RWPE2 (cell line): ENCODE measurements at regions not wholly inside any gene's neighbourhood (a gene's known extent, or its start where the extent isn't known, plus 50 kb on each side); places are given as distances from the start of the nearest gene placed in this dataset.
A peak's percentile ranks its signal among the peaks of the same experiment; 100 is the strongest.
"Not testable (repeated sequence)": the region's sequence is repeated elsewhere in the genome, so short reads cannot be mapped to it uniquely, and the experiment has no call there.

ENCODE experiments used
- ATAC-seq: fragments of 200-7000 bp; cut with Tn5 transposase; 3 replicates; pipeline ENCODE4 v1.9.1; 2021; ENCODE audit warnings: low read depth
- DNase-seq: peaks from one replicate; pipeline ENCODE4 v3.0.0-alpha.2; 2020; ENCODE audit warnings: low spot score
- H3K27ac ChIP-seq: fragments of 450-650 bp; 2 replicates; pipeline ENCODE4 v1.5.1; 2017; ENCODE audit warnings: mild to moderate bottlenecking; ENCODE audit not compliant: poor library complexity, severe bottlenecking
- H3K27me3 ChIP-seq: fragments of 250-450 bp; sonication (Bioruptor Pico); 2 replicates; pipeline ENCODE4 v1.5.1; 2021; ENCODE audit warnings: mild to moderate bottlenecking, moderate library complexity; ENCODE audit not compliant: insufficient read depth, poor library complexity, severe bottlenecking
- H3K36me3 ChIP-seq: fragments of 250-450 bp; sonication (Bioruptor Pico); 2 replicates; pipeline ENCODE4 v1.5.1; 2020; ENCODE audit warnings: low read depth, mild to moderate bottlenecking, moderate library complexity
- H3K4me1 ChIP-seq: fragments of 250-450 bp; sonication (Bioruptor Pico); 2 replicates; pipeline ENCODE4 v1.5.1; 2021; ENCODE audit warnings: mild to moderate bottlenecking, moderate library complexity; ENCODE audit not compliant: insufficient read depth, poor library complexity, severe bottlenecking
- H3K4me3 ChIP-seq: fragments of 250-450 bp; sonication (Bioruptor Pico); 2 replicates; pipeline ENCODE4 v1.5.1; 2021; ENCODE audit warnings: mild to moderate bottlenecking, moderate library complexity; ENCODE audit not compliant: severe bottlenecking
- H3K9me3 ChIP-seq: fragments of 250-450 bp; sonication (Bioruptor Pico); 2 replicates; pipeline ENCODE4 v1.5.1; 2021; ENCODE audit warnings: mild to moderate bottlenecking, moderate library complexity; ENCODE audit not compliant: severe bottlenecking
- TF ChIP-seq, protein P1 (sequence below): fragments of 450-650 bp; IDR thresholded peaks from one replicate; pipeline ENCODE4 v1.5.1; 2017; ENCODE audit warnings: mild to moderate bottlenecking, moderate library complexity; ENCODE audit not compliant: poor library complexity, severe bottlenecking

DNA sequence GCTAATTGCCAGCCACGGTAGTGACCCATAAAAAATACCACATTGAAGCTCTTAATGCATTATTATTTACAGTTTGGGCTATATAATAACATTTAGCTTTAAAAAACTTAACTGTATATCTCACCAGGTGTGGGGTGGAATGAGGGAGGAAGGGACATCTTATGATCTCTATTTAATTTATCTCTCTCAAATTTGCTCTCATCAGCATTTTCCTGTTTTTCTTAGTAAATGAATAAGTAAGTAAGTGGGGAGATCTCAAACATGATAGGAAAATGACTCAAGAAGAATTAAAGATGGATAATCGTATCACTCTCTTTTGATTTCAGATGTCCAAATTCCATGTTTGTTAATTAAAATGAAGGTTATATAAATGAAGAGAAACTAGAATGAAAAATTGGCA lies 200.7 kb upstream of the NR3C2 start:
- no peak for ATAC-seq
- TF ChIP-seq, protein P1, sequence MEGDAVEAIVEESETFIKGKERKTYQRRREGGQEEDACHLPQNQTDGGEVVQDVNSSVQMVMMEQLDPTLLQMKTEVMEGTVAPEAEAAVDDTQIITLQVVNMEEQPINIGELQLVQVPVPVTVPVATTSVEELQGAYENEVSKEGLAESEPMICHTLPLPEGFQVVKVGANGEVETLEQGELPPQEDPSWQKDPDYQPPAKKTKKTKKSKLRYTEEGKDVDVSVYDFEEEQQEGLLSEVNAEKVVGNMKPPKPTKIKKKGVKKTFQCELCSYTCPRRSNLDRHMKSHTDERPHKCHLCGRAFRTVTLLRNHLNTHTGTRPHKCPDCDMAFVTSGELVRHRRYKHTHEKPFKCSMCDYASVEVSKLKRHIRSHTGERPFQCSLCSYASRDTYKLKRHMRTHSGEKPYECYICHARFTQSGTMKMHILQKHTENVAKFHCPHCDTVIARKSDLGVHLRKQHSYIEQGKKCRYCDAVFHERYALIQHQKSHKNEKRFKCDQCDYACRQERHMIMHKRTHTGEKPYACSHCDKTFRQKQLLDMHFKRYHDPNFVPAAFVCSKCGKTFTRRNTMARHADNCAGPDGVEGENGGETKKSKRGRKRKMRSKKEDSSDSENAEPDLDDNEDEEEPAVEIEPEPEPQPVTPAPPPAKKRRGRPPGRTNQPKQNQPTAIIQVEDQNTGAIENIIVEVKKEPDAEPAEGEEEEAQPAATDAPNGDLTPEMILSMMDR: no peak

GRCh38 chr4:148638079-148638478 lies 195.9 kb upstream of the NR3C2 start:
- H3K27me3 ChIP-seq, H3K4me1 ChIP-seq, H3K36me3 ChIP-seq, H3K9me3 ChIP-seq, DNase-seq, ATAC-seq, H3K27ac ChIP-seq, H3K4me3 ChIP-seq: not testable (repeated sequence)

More for the DNA sequence above, 200.7 kb upstream of the NR3C2 start:
- H3K9me3 ChIP-seq: no peaks in the 10 kb centered on the region
- no peaks in the 10 kb centered on the region for H3K36me3 ChIP-seq
- H3K4me3 ChIP-seq: no peak overlapping the region
- DNase-seq: no peak
- no peak overlapping the region for H3K27ac ChIP-seq
- H3K27me3 ChIP-seq: no peaks in the 10 kb centered on the region
- H3K4me1 ChIP-seq: no peaks in the 10 kb centered on the region

- H3K36me3 ChIP-seq, H3K27me3 ChIP-seq: not testable (repeated sequence)
These were observed 195.2 kb upstream of the NR3C2 start for GRCh38 chr4:148637453-148637852.

GRCh38 chr4:148634476-148634875 lies 192.3 kb upstream of the NR3C2 start:
- Histone ChIP-seq H3K27me3 (no peaks in the 10 kb centered on the region), H3K36me3 (no peaks in the 10 kb centered on the region), H3K4me1 (no peaks in the 10 kb centered on the region), H3K4me3 (no peak overlapping the region), H3K9me3 (peaks cover 4% of the 10 kb centered on the region), H3K27ac (no peak overlapping the region)
- no peak for DNase-seq
- ATAC-seq: peak; percentile 76; the same call in 2 of the 3 replicates
- TF ChIP-seq, protein P1: no peak

More at GRCh38 chr4:148637453-148637852, 195.2 kb upstream of the NR3C2 start:
- not testable (repeated sequence) for DNase-seq, H3K4me1 ChIP-seq, H3K27ac ChIP-seq, H3K9me3 ChIP-seq, H3K4me3 ChIP-seq, ATAC-seq

- H3K4me3 ChIP-seq: no peak overlapping the region
- TF ChIP-seq, protein P1: no peak
- ATAC-seq (no peak), DNase-seq (no peak)
- no peaks in the 10 kb centered on the region for H3K36me3 ChIP-seq
- H3K27me3 ChIP-seq: no peaks in the 10 kb centered on the region
- H3K4me1 ChIP-seq: no peaks in the 10 kb centered on the region
- H3K27ac ChIP-seq: no peak overlapping the region
- H3K9me3 ChIP-seq: peaks cover 4% of the 10 kb centered on the region
These were observed 191.5 kb upstream of the NR3C2 start for GRCh38 chr4:148633720-148634119.

GRCh38 chr4:148632476-148632875 lies 190.3 kb upstream of the NR3C2 start:
- no peak overlapping the region for H3K27ac ChIP-seq
- no peaks in the 10 kb centered on the region for H3K4me1 ChIP-seq
- TF ChIP-seq, protein P1: no peak
- no peak for ATAC-seq
- DNase-seq: no peak
- H3K4me3 ChIP-seq: no peak overlapping the region
- peaks cover 4% of the 10 kb centered on the region for H3K9me3 ChIP-seq
- no peaks in the 10 kb centered on the region for H3K27me3 ChIP-seq
- H3K36me3 ChIP-seq: no peaks in the 10 kb centered on the region
